NB4 (cell line): ENCODE measurements at regions not wholly inside any gene's neighbourhood (a gene's known extent, or its start where the extent isn't known, plus 50 kb on each side); places are given as distances from the start of the nearest gene placed in this dataset.

ENCODE experiments used
- CTCF ChIP-seq: IDR thresholded peaks from one replicate; pipeline ENCODE4 v1.5.1; 2012; ENCODE audit warnings: low read depth, low read length
- MAX ChIP-seq: IDR thresholded peaks from 2 replicates; pipeline ENCODE4 v1.6.1; 2011; ENCODE audit warnings: low read depth, low read length

GRCh38 chr13:33691980-33692379 is 126.0 kb upstream of the RFC3 start:
- TF ChIP-seq CTCF (no peak), MAX (no peak)
